Heart left ventricle (tissue), 13 donors: ENCODE measurements at regions not wholly inside any gene's neighbourhood (a gene's known extent, or its start where the extent isn't known, plus 50 kb on each side); places are given as distances from the start of the nearest gene placed in this dataset.

Experiments
- CTCF ChIP-seq, 12 donors: fragments of 200-600 bp; sonication (generic) in 4 of 12; IDR thresholded peaks; one replicate each; pipeline versions ENCODE4 v1.5.0 to v1.8.0; 2018 to 2022; ENCODE audit warnings: antibody characterized with exemption in 12 of 12, mild to moderate bottlenecking in 5 of 12
- POLR2A ChIP-seq, 2 donors: fragments of 450-650 bp; IDR thresholded peaks; one replicate each; pipeline ENCODE4 v1.6.1; 2017; ENCODE audit warnings: antibody characterized with exemption in 2 of 2, mild to moderate bottlenecking in 2 of 2, moderate library complexity in 2 of 2
- donor health status: ischemic (EF 13 %, LVEDD 7.1; RV severe dilation, severe dysfunction).
- donor health status: DM: no; HTN: yes; CAD: no.
- donor health status: DM: no; HTN: no; CAD: no.
- donor health status: ischemic (EF 25% LVEDD 6.9; RV normal size, moderate dysfunction).
- donor health status: ischemic (EF 25% LVEDD 5.7; RV mildly dilated, moderate dysfunction).
- donor health status: ischemic (EF 35%, LVEDD 5.7; RV mildly dilated, moderate dysfunction).
- donor health status: nonischemic (EF 11% LVEDD 7.7; RV severe dilation, severe dysfunction).
- donor health status: DM: yes; HTN: yes; CAD: no.
- donor health status: PGD.
- donor health status: ischemic (EF 29% LVEDD 5.4; RV normal size, mild dysfunction).
- donor health status: nonischemic (EF 23%, LVEDD 6.1; RV moderate dilation, normal function).

GRCh38 chr6:1251198-1252155 lies 60.4 kb upstream of the FOXQ1 start:
- TF ChIP-seq CTCF (IDR thresholded peaks at IDR 0.05) (no peak), POLR2A (IDR thresholded peaks at IDR 0.05) (no peak)
